A549 (cell line): ENCODE measurements at regions not wholly inside any gene's neighbourhood (a gene's known extent, or its start where the extent isn't known, plus 50 kb on each side); places are given as distances from the start of the nearest gene placed in this dataset.

ENCODE experiments used
- ATAC-seq, 2 experiments: fragments of 200-7000 bp in 1 of 2; fragments of >200 bp in 1 of 2; cut with Nextera tagmentation in 1 of 2; cut with Tn5 transposase in 1 of 2; 3 replicates each; pipeline versions ENCODE4 v1.8.0 to v1.9.1; 2018 to 2020; ENCODE audit warnings: mild to moderate bottlenecking in 1 of 2, moderate library complexity in 1 of 2
- CTCF ChIA-PET: fragments of 300-600 bp; sonication (Branson Sonifier 250); formaldehyde crosslinking; extraction: SDS; loops from one replicate; lab custom pipeline; 2021; ENCODE audit warnings: antibody characterized with exemption, inconsistent platforms; lab: Yijun Ruan, JAX
- POLR2A ChIA-PET: fragments of 350-600 bp; formaldehyde crosslinking; extraction: SDS; loops from one replicate; lab custom pipeline; 2021; ENCODE audit warnings: antibody characterized with exemption, inconsistent platforms; lab: Yijun Ruan, JAX
- DNase-seq, 2 experiments: peaks; one replicate each; pipeline versions ENCODE4 v3.0.0 to v3.0.0-alpha.2; 2011 to 2016; ENCODE audit warnings: low read depth in 1 of 2, low spot score in 1 of 2
- FAIRE-seq: peaks from 2 replicates; lab custom pipeline; 2011; peaks lifted over from hg19 to GRCh38; lab: Jason Lieb, UNC
- H3K27ac ChIP-seq, 2 experiments: fragments of >200 bp; sonication (Bioruptor Twin); formaldehyde crosslinking; 3 replicates each; pipeline ENCODE4 v1.5.1; 2016 to 2017
- H3K4me1 ChIP-seq: fragments of >200 bp; sonication (Bioruptor Twin); formaldehyde crosslinking; 3 replicates; pipeline ENCODE4 v1.6.1; 2016
- H3K4me2 ChIP-seq: fragments of >200 bp; sonication (Bioruptor Twin); formaldehyde crosslinking; 3 replicates; pipeline ENCODE4 v1.6.1; 2016
- H3K4me3 ChIP-seq: fragments of >200 bp; sonication (Bioruptor Twin); formaldehyde crosslinking; 3 replicates; pipeline ENCODE4 v1.5.1; 2016
- H3K9me3 ChIP-seq: fragments of >200 bp; sonication (Bioruptor Twin); formaldehyde crosslinking; 3 replicates; pipeline ENCODE4 v1.6.1; 2016
- BHLHE40 ChIP-seq: IDR thresholded peaks from 2 replicates; pipeline ENCODE4 v1.6.1; 2012; ENCODE audit warnings: low read depth, low read length, inconsistent platforms
- CEBPB ChIP-seq, 2 experiments: fragments of >200 bp in 1 of 2; sonication (Bioruptor Twin) in 1 of 2; formaldehyde crosslinking in 1 of 2; IDR thresholded peaks; 2 replicates each; pipeline ENCODE4 v1.6.1; 2012 to 2016
- CTCF ChIP-seq: fragments of >200 bp; sonication (Bioruptor Twin); formaldehyde crosslinking; IDR thresholded peaks from 3 replicates; pipeline ENCODE4 v1.5.1; 2016
- EHF ChIP-seq: fragments of 250-450 bp; sonication (Bioruptor Pico); IDR thresholded peaks from 2 replicates; pipeline ENCODE4 v1.5.0; 2020; ENCODE audit warnings: mild to moderate bottlenecking
- FOSL2 ChIP-seq, 2 experiments: fragments of 450-650 bp in 1 of 2; fragments of >200 bp in 1 of 2; sonication (Bioruptor Twin) in 1 of 2; formaldehyde crosslinking; IDR thresholded peaks; 2 replicates each; pipeline versions ENCODE4 v1.5.0 to v1.6.1; 2016 to 2020; ENCODE audit warnings: mild to moderate bottlenecking in 1 of 2, moderate library complexity in 1 of 2
- HDAC2 ChIP-seq: fragments of 200-600 bp; sonication (generic); IDR thresholded peaks from 2 replicates; pipeline ENCODE4 v1.6.1; 2016
- HEYL ChIP-seq: fragments of 250-450 bp; sonication (Bioruptor Pico); IDR thresholded peaks from 2 replicates; pipeline ENCODE4 v1.8.0; 2021; ENCODE audit warnings: mild to moderate bottlenecking, moderate library complexity
- HOXB5 ChIP-seq: fragments of 250-450 bp; sonication (Bioruptor Pico); IDR thresholded peaks from 2 replicates; pipeline ENCODE4 v1.5.0; 2020; ENCODE audit warnings: mild to moderate bottlenecking, moderate library complexity
- JUN ChIP-seq, 2 experiments: fragments of >200 bp; sonication (Bioruptor Twin); formaldehyde crosslinking; IDR thresholded peaks; 2 replicates in 1 of 2; 3 replicates in 1 of 2; pipeline ENCODE4 v1.6.1; 2016 to 2017
- JUNB ChIP-seq: fragments of >200 bp; sonication (Bioruptor Twin); formaldehyde crosslinking; IDR thresholded peaks from 2 replicates; pipeline ENCODE4 v1.6.1; 2016
- KDM5A ChIP-seq: fragments of 200-600 bp; sonication (generic); IDR thresholded peaks from 2 replicates; pipeline ENCODE4 v1.6.1; 2016; ENCODE audit warnings: antibody characterized with exemption, mild to moderate bottlenecking
- MAFK ChIP-seq: fragments of 450-650 bp; IDR thresholded peaks from 2 replicates; pipeline ENCODE4 v1.6.1; 2014; ENCODE audit not compliant: partially characterized antibody
- NFE2L2 ChIP-seq: fragments of 150-350 bp; conservative IDR thresholded peaks from 2 replicates; pipeline ENCODE4 v1.6.1; 2014; ENCODE audit warnings: low read length
- NPAS2 ChIP-seq: fragments of 250-450 bp; sonication (Bioruptor Pico); IDR thresholded peaks from 2 replicates; pipeline ENCODE4 v1.8.0; 2022; ENCODE audit warnings: mild to moderate bottlenecking, moderate library complexity, borderline replicate concordance
- NR3C1 ChIP-seq: fragments of >200 bp; sonication (Bioruptor Twin); formaldehyde crosslinking; IDR thresholded peaks from 3 replicates; pipeline ENCODE4 v1.6.1; 2017
- POLR2A ChIP-seq: IDR thresholded peaks from 2 replicates; pipeline ENCODE4 v1.6.1; 2012; ENCODE audit warnings: mild to moderate bottlenecking, low read length
- RCOR1 ChIP-seq: fragments of 150-350 bp; IDR thresholded peaks from 2 replicates; pipeline ENCODE4 v1.6.1; 2014; ENCODE audit warnings: antibody characterized with exemption, low read length, low read depth
- RFX5 ChIP-seq: fragments of 450-650 bp; IDR thresholded peaks from 2 replicates; pipeline ENCODE4 v1.7.1; 2014; ENCODE audit warnings: antibody characterized with exemption, mild to moderate bottlenecking, moderate library complexity
- SMC3 ChIP-seq: fragments of >200 bp; sonication (Bioruptor Twin); formaldehyde crosslinking; IDR thresholded peaks from 3 replicates; pipeline ENCODE4 v1.6.1; 2018; ENCODE audit warnings: inconsistent platforms
- TFCP2L1 ChIP-seq: fragments of 250-450 bp; sonication (Bioruptor Pico); IDR thresholded peaks from 2 replicates; pipeline ENCODE4 v1.5.0; 2021; ENCODE audit warnings: mild to moderate bottlenecking
- WGBS: methylation state at CpG from one replicate; pipeline ENCODE4 v1.1.6; 2017; ENCODE audit errors: missing lambda C conversion rate; 5-methylcytosine and 5-hydroxymethylcytosine counted together
- TF ChIP-seq, protein P1 (sequence below): fragments of 150-350 bp; IDR thresholded peaks from 2 replicates; pipeline ENCODE4 v1.6.1; 2014; ENCODE audit warnings: low read depth, mild to moderate bottlenecking, low read length
- TF ChIP-seq, protein P2 (sequence below): fragments of 250-450 bp; sonication (Bioruptor Pico); IDR thresholded peaks from 2 replicates; pipeline ENCODE4 v1.5.0; 2021; ENCODE audit warnings: mild to moderate bottlenecking, moderate library complexity, borderline replicate concordance
- TF ChIP-seq, protein P3 (sequence below): IDR thresholded peaks from 2 replicates; pipeline ENCODE4 v1.6.1; 2012

GRCh38 chr14:27917896-27918295, 848.7 kb upstream of the FOXG1 start:
- FAIRE-seq = no peak
- 25% methylated on average over 3 of the region's 3 CpGs for whole genome bisulfite sequencing
- POLR2A ChIA-PET = no interaction called here
- CTCF ChIA-PET = no interaction called here
- no peak for ATAC-seq
- Histone ChIP-seq H3K4me3 (no peak overlapping the region), H3K4me1 (no peaks in the 10 kb centered on the region), H3K27ac (no peak overlapping the region), H3K4me2 (no peak overlapping the region), H3K9me3 (no peaks in the 10 kb centered on the region)
- DNase-seq = no peak
- TF ChIP-seq NPAS2 (CRISPR knock-in tag) = no peak
- no peak for TF ChIP-seq JUN (IDR thresholded peaks at IDR 0.05)
- TF ChIP-seq, all 56 proteins: peak for 0

GRCh38 chr14:27927519-27927918, 839.1 kb upstream of the FOXG1 start:
- ATAC-seq (no peak), DNase-seq (no peak), FAIRE-seq (no peak)
- Histone ChIP-seq H3K4me2 (no peak overlapping the region), H3K4me1 (no peaks in the 10 kb centered on the region), H3K4me3 (no peak overlapping the region), H3K27ac (no peak overlapping the region), H3K9me3 (peaks cover 2% of the 10 kb centered on the region; the same call in 1 of the 3 replicates)
- ChIA-PET CTCF (no interaction called here), POLR2A (no interaction called here)
- peak; percentile 75 for TF ChIP-seq MAFK
- no peak for TF ChIP-seq RCOR1

- FAIRE-seq = no peak
Measured at GRCh38 chr14:27929797-27930347, 836.7 kb upstream of the FOXG1 start.

DNA sequence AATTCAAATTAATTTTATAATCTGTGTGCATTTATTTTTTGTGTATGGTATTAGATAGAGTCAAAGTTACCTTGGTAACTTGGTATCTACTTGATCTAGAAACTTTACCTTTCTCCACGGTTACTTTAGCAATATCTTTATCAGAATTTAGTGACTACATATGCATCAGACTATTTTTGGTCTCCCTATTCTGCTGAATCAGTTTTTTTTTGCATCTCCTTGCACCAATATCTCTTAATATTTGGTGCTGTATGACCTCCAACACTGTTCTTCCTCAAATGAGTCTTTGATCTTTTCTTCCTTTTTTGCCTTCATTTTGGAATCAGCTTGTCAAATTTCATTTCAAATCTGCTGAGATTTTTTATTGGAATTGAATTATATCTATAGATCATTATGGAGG, 828.2 kb upstream of the FOXG1 start:
- no peak for ATAC-seq
- H3K4me1 ChIP-seq = no peaks in the 10 kb centered on the region
- no peaks in the 10 kb centered on the region; the same call in 2 of the 3 replicates for H3K9me3 ChIP-seq
- H3K4me2 ChIP-seq = no peak overlapping the region
- TF ChIP-seq MAFK (peak; percentile 38), SMC3 (no peak)
- TF ChIP-seq, all 56 proteins: peak for 1
- ChIA-PET POLR2A (no interaction called here), CTCF (no interaction called here)
- H3K4me3 ChIP-seq = no peak overlapping the region
- no peak for DNase-seq
- no peak for FAIRE-seq
- WGBS = 3% methylated on average over 1 of the region's 1 CpG
- H3K27ac ChIP-seq = no peak overlapping the region

More at GRCh38 chr14:27929797-27930347, 836.7 kb upstream of the FOXG1 start:
- Histone ChIP-seq H3K4me2 (no peak overlapping the region), H3K9me3 (no peaks in the 10 kb centered on the region), H3K4me3 (no peak overlapping the region), H3K27ac (no peak overlapping the region), H3K4me1 (no peaks in the 10 kb centered on the region)
- ChIA-PET CTCF (no interaction called here), POLR2A (no interaction called here)
- DNase-seq = no peak
- TF ChIP-seq HDAC2 (no peak), FOSL2 (IDR thresholded peaks at IDR 0.05) (no peak), FOSL2 (CRISPR knock-in tag; IDR thresholded peaks at IDR 0.05) (no peak), BHLHE40 (no peak), SMC3 (no peak), NR3C1 (no peak), HEYL (CRISPR knock-in tag) (no peak)
- TF ChIP-seq, protein P1, sequence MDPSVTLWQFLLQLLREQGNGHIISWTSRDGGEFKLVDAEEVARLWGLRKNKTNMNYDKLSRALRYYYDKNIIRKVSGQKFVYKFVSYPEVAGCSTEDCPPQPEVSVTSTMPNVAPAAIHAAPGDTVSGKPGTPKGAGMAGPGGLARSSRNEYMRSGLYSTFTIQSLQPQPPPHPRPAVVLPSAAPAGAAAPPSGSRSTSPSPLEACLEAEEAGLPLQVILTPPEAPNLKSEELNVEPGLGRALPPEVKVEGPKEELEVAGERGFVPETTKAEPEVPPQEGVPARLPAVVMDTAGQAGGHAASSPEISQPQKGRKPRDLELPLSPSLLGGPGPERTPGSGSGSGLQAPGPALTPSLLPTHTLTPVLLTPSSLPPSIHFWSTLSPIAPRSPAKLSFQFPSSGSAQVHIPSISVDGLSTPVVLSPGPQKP = no peak
- TF ChIP-seq, protein P2, sequence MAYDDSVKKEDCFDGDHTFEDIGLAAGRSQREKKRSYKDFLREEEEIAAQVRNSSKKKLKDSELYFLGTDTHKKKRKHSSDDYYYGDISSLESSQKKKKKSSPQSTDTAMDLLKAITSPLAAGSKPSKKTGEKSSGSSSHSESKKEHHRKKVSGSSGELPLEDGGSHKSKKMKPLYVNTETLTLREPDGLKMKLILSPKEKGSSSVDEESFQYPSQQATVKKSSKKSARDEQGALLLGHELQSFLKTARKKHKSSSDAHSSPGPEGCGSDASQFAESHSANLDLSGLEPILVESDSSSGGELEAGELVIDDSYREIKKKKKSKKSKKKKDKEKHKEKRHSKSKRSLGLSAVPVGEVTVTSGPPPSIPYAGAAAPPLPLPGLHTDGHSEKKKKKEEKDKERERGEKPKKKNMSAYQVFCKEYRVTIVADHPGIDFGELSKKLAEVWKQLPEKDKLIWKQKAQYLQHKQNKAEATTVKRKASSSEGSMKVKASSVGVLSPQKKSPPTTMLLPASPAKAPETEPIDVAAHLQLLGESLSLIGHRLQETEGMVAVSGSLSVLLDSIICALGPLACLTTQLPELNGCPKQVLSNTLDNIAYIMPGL (CRISPR knock-in tag) = no peak
- 5% methylated on average over 1 of the region's 1 CpG for WGBS
- ATAC-seq = no peak

DNA sequence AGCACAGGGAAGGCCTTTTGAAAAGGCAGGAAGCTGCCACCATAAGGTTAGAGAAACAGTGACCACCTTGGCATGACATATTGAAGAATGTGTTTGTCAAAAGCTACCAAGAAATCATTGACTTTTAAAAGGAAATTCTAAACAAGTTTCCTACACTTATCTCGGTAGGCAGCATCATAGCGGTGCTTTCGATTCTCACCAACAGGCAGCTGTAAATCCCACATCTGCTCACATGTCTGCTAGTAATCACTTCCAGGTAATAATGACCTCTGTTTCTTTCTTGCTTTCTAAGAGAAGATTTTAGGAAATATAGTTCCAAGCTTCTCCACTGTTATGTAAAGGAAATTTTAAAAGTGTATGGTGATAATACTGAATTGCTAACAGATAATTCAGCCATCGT, 821.1 kb upstream of the FOXG1 start:
- ChIA-PET POLR2A (no interaction called here), CTCF (no interaction called here)
- H3K4me1 ChIP-seq = no peaks in the 10 kb centered on the region
- FAIRE-seq = no peak
- no peak overlapping the region for H3K4me3 ChIP-seq
- H3K9me3 ChIP-seq = no peaks in the 10 kb centered on the region
- no peak overlapping the region for H3K27ac ChIP-seq
- H3K4me2 ChIP-seq = no peak overlapping the region
- no peak for ATAC-seq
- no peak for DNase-seq
- WGBS = 65% methylated on average over 4 of the region's 4 CpGs
- TF ChIP-seq RFX5 = no peak
- TF ChIP-seq EHF (CRISPR knock-in tag) = no peak
- no peak for TF ChIP-seq JUNB
- TF ChIP-seq POLR2A = no peak
- no peak for TF ChIP-seq NFE2L2
- TF ChIP-seq, protein P3, sequence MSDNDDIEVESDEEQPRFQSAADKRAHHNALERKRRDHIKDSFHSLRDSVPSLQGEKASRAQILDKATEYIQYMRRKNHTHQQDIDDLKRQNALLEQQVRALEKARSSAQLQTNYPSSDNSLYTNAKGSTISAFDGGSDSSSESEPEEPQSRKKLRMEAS = no peak
- TF ChIP-seq CTCF = no peak
- no peak for TF ChIP-seq HEYL (CRISPR knock-in tag)
- no peak for TF ChIP-seq KDM5A
- TF ChIP-seq CEBPB (IDR thresholded peaks at IDR 0.05) = no peak
- no peak for TF ChIP-seq HOXB5 (CRISPR knock-in tag)
- TF ChIP-seq, protein P1 = no peak
- TF ChIP-seq JUN (IDR thresholded peaks at IDR 0.05) = no peak
- no peak for TF ChIP-seq TFCP2L1 (CRISPR knock-in tag)
